Stomach (tissue), 4 donors: ENCODE measurements at regions not wholly inside any gene's neighbourhood (a gene's known extent, or its start where the extent isn't known, plus 50 kb on each side); places are given as distances from the start of the nearest gene placed in this dataset.
A peak's percentile ranks its signal among the peaks of the same experiment; 100 is the strongest.

ENCODE experiments used
- POLR2AphosphoS5 ChIP-seq, 3 donors: sonication (generic); formaldehyde crosslinking; IDR thresholded peaks; one replicate each; pipeline ENCODE4 v1.6.1; 2016; ENCODE audit warnings: antibody characterized with exemption in 3 of 3
- TF ChIP-seq, protein P1 (sequence below), 7 experiments: fragments of 450-650 bp in 4 of 7; fragments of 200-600 bp in 3 of 7; sonication (generic) in 3 of 7; IDR thresholded peaks; one replicate each; pipeline ENCODE4 v1.5.1; 2016 to 2019; ENCODE audit warnings: antibody characterized with exemption in 7 of 7, control low read depth in 2 of 7, mild to moderate bottlenecking in 1 of 7

DNA sequence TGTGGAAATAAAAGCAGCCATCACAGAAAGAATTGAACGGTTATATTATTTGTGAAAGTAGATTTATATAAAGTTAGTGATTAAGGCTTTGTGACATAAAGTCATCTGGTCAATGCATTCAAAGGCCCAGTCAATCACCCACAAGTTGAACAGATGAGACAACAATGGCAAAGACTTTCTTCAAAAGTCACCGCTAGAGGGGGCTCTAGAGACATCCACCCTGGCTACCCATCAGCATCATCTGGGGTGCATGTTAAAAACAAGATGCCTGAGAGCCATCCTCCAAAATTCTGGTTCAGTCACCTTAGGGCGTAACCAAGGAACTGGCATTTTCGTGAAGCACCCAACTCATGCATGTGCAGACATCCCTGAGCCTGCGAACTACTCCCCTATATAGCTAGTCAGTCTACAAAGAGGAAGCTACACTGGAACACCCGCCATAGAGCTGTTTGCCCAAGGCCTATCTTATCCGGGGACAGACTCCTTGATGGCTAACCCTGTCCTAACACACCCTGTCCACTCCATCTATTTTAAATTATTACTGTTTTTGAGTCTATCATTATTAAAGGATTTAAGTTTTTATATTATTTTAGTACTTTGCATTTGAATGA lies 970.5 kb downstream of the UQCRFS1 start:
- TF ChIP-seq POLR2AphosphoS5 (IDR thresholded peaks at IDR 0.05), result no peak
- TF ChIP-seq, protein P1, sequence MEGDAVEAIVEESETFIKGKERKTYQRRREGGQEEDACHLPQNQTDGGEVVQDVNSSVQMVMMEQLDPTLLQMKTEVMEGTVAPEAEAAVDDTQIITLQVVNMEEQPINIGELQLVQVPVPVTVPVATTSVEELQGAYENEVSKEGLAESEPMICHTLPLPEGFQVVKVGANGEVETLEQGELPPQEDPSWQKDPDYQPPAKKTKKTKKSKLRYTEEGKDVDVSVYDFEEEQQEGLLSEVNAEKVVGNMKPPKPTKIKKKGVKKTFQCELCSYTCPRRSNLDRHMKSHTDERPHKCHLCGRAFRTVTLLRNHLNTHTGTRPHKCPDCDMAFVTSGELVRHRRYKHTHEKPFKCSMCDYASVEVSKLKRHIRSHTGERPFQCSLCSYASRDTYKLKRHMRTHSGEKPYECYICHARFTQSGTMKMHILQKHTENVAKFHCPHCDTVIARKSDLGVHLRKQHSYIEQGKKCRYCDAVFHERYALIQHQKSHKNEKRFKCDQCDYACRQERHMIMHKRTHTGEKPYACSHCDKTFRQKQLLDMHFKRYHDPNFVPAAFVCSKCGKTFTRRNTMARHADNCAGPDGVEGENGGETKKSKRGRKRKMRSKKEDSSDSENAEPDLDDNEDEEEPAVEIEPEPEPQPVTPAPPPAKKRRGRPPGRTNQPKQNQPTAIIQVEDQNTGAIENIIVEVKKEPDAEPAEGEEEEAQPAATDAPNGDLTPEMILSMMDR (IDR thresholded peaks at IDR 0.05), result peak in 2 of 7 experiments; percentile 13 to 24
